ENCODE measurements at regions not wholly inside any gene's neighbourhood (a gene's known extent, or its start where the extent isn't known, plus 50 kb on each side); places are given as distances from the start of the nearest gene placed in this dataset.

DNA sequence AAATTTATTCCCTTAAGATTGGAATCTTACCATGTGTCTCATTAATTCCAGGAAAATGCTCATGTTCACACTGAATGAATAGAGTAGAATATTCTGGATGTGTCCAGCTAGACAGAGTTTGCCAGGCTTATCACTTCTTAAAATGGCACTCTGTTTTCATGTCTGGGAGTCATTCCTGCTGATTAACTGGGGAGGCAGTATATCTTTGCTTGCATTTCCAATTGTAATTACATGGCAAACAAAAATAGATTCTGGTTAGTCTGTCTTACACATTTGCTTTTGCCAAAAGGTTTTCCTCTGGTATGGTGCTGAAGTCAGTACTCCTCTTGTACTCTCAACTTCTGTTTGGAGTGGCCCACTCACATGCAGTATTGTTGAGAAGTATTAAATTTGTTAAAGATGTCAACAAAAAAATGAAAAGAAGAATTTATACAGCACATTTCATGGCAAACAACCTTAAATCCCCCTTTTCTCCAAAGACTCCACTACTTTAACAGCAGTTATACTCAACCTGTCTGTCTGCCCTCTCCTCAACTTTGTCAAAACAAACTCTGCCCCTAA is 70.2 kb downstream of the TENT5A start:
- TF ChIP-seq, protein P1, sequence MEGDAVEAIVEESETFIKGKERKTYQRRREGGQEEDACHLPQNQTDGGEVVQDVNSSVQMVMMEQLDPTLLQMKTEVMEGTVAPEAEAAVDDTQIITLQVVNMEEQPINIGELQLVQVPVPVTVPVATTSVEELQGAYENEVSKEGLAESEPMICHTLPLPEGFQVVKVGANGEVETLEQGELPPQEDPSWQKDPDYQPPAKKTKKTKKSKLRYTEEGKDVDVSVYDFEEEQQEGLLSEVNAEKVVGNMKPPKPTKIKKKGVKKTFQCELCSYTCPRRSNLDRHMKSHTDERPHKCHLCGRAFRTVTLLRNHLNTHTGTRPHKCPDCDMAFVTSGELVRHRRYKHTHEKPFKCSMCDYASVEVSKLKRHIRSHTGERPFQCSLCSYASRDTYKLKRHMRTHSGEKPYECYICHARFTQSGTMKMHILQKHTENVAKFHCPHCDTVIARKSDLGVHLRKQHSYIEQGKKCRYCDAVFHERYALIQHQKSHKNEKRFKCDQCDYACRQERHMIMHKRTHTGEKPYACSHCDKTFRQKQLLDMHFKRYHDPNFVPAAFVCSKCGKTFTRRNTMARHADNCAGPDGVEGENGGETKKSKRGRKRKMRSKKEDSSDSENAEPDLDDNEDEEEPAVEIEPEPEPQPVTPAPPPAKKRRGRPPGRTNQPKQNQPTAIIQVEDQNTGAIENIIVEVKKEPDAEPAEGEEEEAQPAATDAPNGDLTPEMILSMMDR (IDR thresholded peaks at IDR 0.05) = 0 out of 2 replicates have a peak, but pooled peaks have one; percentile 11
- no peak for TF ChIP-seq ZFX (IDR thresholded peaks at IDR 0.05; ENCODE audit: borderline replicate concordance)

All from 22Rv1 (cell line).